Keratinocyte (primary cell): ENCODE measurements at regions not wholly inside any gene's neighbourhood (a gene's known extent, or its start where the extent isn't known, plus 50 kb on each side); places are given as distances from the start of the nearest gene placed in this dataset.
"Not testable (repeated sequence)": the region's sequence is repeated elsewhere in the genome, so short reads cannot be mapped to it uniquely, and the experiment has no call there.

Source experiments
- CTCF ChIP-seq, 3 experiments: IDR thresholded peaks in 1 of 3; conservative IDR thresholded peaks in 1 of 3; optimal IDR thresholded peaks in 1 of 3; 2 replicates in 2 of 3; 3 replicates in 1 of 3; pipeline versions ENCODE3 to v1.5.1; 2011; ENCODE audit warnings: low read length in 3 of 3, mild to moderate bottlenecking in 3 of 3, moderate library complexity in 2 of 3, control low read depth in 1 of 3, inconsistent platforms in 1 of 3; ENCODE audit not compliant: insufficient read depth in 2 of 3; ENCODE audit errors: extremely low read depth in 1 of 3
- EZH2 ChIP-seq: IDR thresholded peaks from one replicate; pipeline ENCODE4 v1.6.1; 2012; ENCODE audit warnings: inconsistent platforms, mild to moderate bottlenecking, low read length, moderate library complexity

- TF ChIP-seq CTCF (optimal IDR thresholded peaks at IDR 0.05 in 1 of 3, IDR thresholded peaks at IDR 0.05 in 1 of 3, conservative IDR thresholded peaks at IDR 0.05 in 1 of 3; ENCODE audit: extremely low read depth in 1 of 3, insufficient read depth in 2 of 3, low read length in 3 of 3); EZH2: not testable (repeated sequence)
These were observed 1029.5 kb upstream of the COX7C start for GRCh38 chr5:85588268-85588667.
